Prostate gland (tissue), 2 donors: ENCODE measurements at regions not wholly inside any gene's neighbourhood (a gene's known extent, or its start where the extent isn't known, plus 50 kb on each side); places are given as distances from the start of the nearest gene placed in this dataset.

Source experiments
- DNase-seq: peaks from one replicate; pipeline ENCODE4 v3.0.0-alpha.2; 2019; ENCODE audit warnings: low spot score
- H3K27ac ChIP-seq, 2 donors: fragments of 200-600 bp; sonication (generic); 2 replicates each; pipeline ENCODE4 v1.5.1; 2017 to 2019
- H3K27me3 ChIP-seq: fragments of 200-600 bp; sonication (generic); replicated peaks from 2 replicates; pipeline ENCODE4 v1.5.1; 2019; ENCODE audit not compliant: insufficient read depth
- H3K36me3 ChIP-seq, 2 donors: fragments of 200-600 bp; sonication (generic); 1 replicate in 1 of 2; 2 replicates in 1 of 2; pipeline versions ENCODE4 v1.5.1 to v1.8.1; 2017 to 2019
- H3K4me1 ChIP-seq: fragments of 200-600 bp; sonication (generic); replicated peaks from 2 replicates; pipeline ENCODE4 v1.5.1; 2019
- H3K4me3 ChIP-seq, 2 donors: fragments of 200-600 bp; sonication (generic); 2 replicates each; pipeline ENCODE4 v1.5.1; 2017 to 2019
- H3K9me3 ChIP-seq: fragments of 200-600 bp; sonication (generic); 2 replicates; pipeline ENCODE4 v1.5.1; 2017
- CTCF ChIP-seq, 4 experiments: fragments of 200-600 bp in 2 of 4; fragments of 450-650 bp in 2 of 4; sonication (generic) in 2 of 4; IDR thresholded peaks; 1 replicate in 3 of 4; 2 replicates in 1 of 4; pipeline ENCODE4 v1.5.1; 2016 to 2019; ENCODE audit warnings: antibody characterized with exemption in 4 of 4, mild to moderate bottlenecking in 2 of 4, moderate library complexity in 2 of 4
- POLR2A ChIP-seq: fragments of 450-650 bp; IDR thresholded peaks from one replicate; pipeline ENCODE4 v1.6.1; 2016; ENCODE audit warnings: antibody characterized with exemption, mild to moderate bottlenecking
- POLR2AphosphoS5 ChIP-seq: sonication (generic); formaldehyde crosslinking; IDR thresholded peaks from one replicate; pipeline ENCODE4 v1.6.1; 2017; ENCODE audit warnings: antibody characterized with exemption
- WGBS: methylation state at CpG from one replicate; pipeline ENCODE4 v1.1.5; 2018; 5-methylcytosine and 5-hydroxymethylcytosine counted together
- intact Hi-C: fragments of 100-400 bp; cut with DNase I; formaldehyde crosslinking; loops from one replicate; pipeline ENCODE4 v1.14.2; 2022

GRCh38 chr15:98063315-98063714 lies 102.8 kb downstream of the ARRDC4 start:
- TF ChIP-seq CTCF (IDR thresholded peaks at IDR 0.05) (no peak), POLR2A (no peak), POLR2AphosphoS5 (no peak)
- no peaks in the 10 kb centered on the region for H3K9me3 ChIP-seq
- WGBS, result 86% methylated on average over 2 of the region's 2 CpGs
- intact Hi-C loops, result no loop called here
- no peaks in the 10 kb centered on the region for H3K36me3 ChIP-seq
- no peak for DNase-seq
- no peak overlapping the region for H3K4me3 ChIP-seq
- H3K4me1 ChIP-seq, result no peaks in the 10 kb centered on the region
- H3K27me3 ChIP-seq, result no peaks in the 10 kb centered on the region
- H3K27ac ChIP-seq, result no peak overlapping the region

GRCh38 chr15:98063871-98064270 lies 103.4 kb downstream of the ARRDC4 start:
- no peaks in the 10 kb centered on the region for H3K27me3 ChIP-seq
- H3K27ac ChIP-seq, result no peak overlapping the region
- no peak for DNase-seq
- H3K4me3 ChIP-seq, result no peak overlapping the region
- H3K4me1 ChIP-seq, result no peaks in the 10 kb centered on the region
- H3K36me3 ChIP-seq, result no peaks in the 10 kb centered on the region
- TF ChIP-seq CTCF (IDR thresholded peaks at IDR 0.05) (no peak), POLR2AphosphoS5 (no peak), POLR2A (no peak)
- intact Hi-C loops, result no loop called here
- no peaks in the 10 kb centered on the region for H3K9me3 ChIP-seq

GRCh38 chr15:98067339-98067738 lies 106.8 kb downstream of the ARRDC4 start:
- no peak for DNase-seq
- Histone ChIP-seq H3K9me3 (no peaks in the 10 kb centered on the region), H3K27me3 (no peaks in the 10 kb centered on the region), H3K4me3 (no peak overlapping the region), H3K36me3 (no peaks in the 10 kb centered on the region), H3K27ac (no peak overlapping the region), H3K4me1 (no peaks in the 10 kb centered on the region)
- intact Hi-C loops, result no loop called here
- 7% methylated on average over 3 of the region's 3 CpGs for WGBS
- TF ChIP-seq POLR2A, result no peak
- TF ChIP-seq POLR2AphosphoS5, result no peak

- intact Hi-C loops, result no loop called here
- Histone ChIP-seq H3K27me3 (no peaks in the 10 kb centered on the region), H3K4me3 (no peak overlapping the region), H3K36me3 (no peaks in the 10 kb centered on the region), H3K4me1 (no peaks in the 10 kb centered on the region), H3K27ac (no peak overlapping the region), H3K9me3 (no peaks in the 10 kb centered on the region)
- DNase-seq, result no peak
- TF ChIP-seq POLR2AphosphoS5, result no peak
- TF ChIP-seq CTCF (IDR thresholded peaks at IDR 0.05), result no peak
- TF ChIP-seq POLR2A, result no peak
- WGBS, result 73% methylated on average over 4 of the region's 4 CpGs
Measured at GRCh38 chr15:98069256-98069655, 108.8 kb downstream of the ARRDC4 start.

GRCh38 chr15:98070137-98070536 lies 109.6 kb downstream of the ARRDC4 start:
- intact Hi-C loops, result no loop called here
- Histone ChIP-seq H3K9me3 (no peaks in the 10 kb centered on the region), H3K4me3 (no peak overlapping the region), H3K4me1 (no peaks in the 10 kb centered on the region), H3K27me3 (no peaks in the 10 kb centered on the region), H3K36me3 (no peaks in the 10 kb centered on the region), H3K27ac (no peak overlapping the region)
- DNase-seq, result no peak
- TF ChIP-seq CTCF (IDR thresholded peaks at IDR 0.05), result no peak
- TF ChIP-seq POLR2A, result no peak
- no peak for TF ChIP-seq POLR2AphosphoS5
- WGBS, result 77% methylated on average over 2 of the region's 2 CpGs
